GM19395 (cell line): ENCODE measurements at regions not wholly inside any gene's neighbourhood (a gene's known extent, or its start where the extent isn't known, plus 50 kb on each side); places are given as distances from the start of the nearest gene placed in this dataset.
"Not testable (repeated sequence)": the region's sequence is repeated elsewhere in the genome, so short reads cannot be mapped to it uniquely, and the experiment has no call there.

Experiments
- ATAC-seq: cut with Tn5 transposase; IDR thresholded peaks from one replicate; pipeline ENCODE4 v1.9.1; 2021; ENCODE audit warnings: mild to moderate bottlenecking, moderate library complexity; ENCODE audit not compliant: unreplicated experiment

GRCh38 chr12:4822572-4822971 is 87.1 kb upstream of the KCNA1 start:
- no peak for ATAC-seq

DNA sequence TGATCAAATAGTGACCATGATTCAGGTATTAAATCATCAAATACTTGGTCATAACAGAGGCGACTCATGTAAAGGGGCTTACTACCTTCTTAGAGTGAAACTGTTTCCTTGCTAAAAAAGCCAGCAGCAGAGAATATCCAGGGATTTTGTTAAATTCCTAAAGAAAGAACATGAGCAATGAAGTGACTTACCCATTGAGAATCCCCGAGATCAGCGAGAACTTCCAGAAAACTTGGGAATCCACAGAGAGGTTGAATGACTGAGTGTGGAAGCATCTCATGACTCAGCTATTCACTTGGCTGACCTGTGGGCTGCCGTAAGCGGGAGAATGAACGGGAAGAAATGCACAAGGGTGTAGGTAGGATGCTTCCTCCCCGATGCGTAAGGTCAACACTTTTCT is 85.3 kb upstream of the KCNA1 start:
- ATAC-seq = no peak

DNA sequence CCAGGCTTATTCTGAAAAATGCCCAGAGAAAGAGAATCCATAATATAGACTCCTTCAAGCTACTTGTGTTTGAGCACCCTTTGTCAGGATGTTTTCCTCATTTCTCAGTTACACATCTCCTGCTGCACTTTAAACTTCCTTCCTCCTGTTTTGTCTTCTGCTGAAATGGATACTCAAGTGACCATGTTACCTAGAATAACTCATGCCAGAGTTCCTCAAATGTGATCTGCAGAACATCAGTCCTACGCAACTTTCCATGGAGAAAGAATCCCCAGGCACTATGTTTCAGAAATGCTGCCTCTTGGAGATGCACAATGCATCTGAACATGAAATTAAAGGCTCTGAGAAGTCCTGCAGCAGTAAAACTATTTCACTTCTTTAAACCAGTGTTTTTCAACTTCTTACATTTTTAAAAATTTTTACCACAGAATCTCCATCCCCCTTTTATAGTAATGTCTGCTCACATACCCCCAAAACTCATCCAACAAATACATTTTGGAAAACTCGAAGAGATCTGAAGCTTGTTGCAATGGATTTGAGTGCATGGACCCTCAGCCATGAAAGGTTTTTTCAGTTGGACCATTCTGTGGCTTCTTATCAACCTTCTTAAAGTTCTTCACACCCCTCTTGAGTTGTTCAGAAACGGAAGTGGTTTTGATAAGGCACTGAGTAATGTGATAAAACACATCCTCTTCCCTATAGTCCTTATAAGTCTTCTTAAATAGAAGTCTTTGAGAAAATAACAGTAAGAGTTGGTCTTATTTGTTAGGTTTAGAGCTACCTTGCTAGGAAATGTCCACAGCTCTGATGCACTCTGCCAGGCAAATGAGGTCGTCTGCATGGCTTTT is 84.5 kb upstream of the KCNA1 start:
- ATAC-seq = no peak

GRCh38 chr12:4826909-4827308 is 82.8 kb upstream of the KCNA1 start:
- ATAC-seq = no peak

- no peak for ATAC-seq
Observed at GRCh38 chr12:4828176-4828575, 81.5 kb upstream of the KCNA1 start.

GRCh38 chr12:4829161-4829792 is 80.4 kb upstream of the KCNA1 start:
- peak; percentile 73 for ATAC-seq

- ATAC-seq = peak; percentile 35
Observed at GRCh38 chr12:4829793-4830162, 79.9 kb upstream of the KCNA1 start.

GRCh38 chr12:4830556-4831210 is 79.0 kb upstream of the KCNA1 start:
- no peak for ATAC-seq

GRCh38 chr12:4833053-4833452 is 76.7 kb upstream of the KCNA1 start:
- no peak for ATAC-seq

DNA sequence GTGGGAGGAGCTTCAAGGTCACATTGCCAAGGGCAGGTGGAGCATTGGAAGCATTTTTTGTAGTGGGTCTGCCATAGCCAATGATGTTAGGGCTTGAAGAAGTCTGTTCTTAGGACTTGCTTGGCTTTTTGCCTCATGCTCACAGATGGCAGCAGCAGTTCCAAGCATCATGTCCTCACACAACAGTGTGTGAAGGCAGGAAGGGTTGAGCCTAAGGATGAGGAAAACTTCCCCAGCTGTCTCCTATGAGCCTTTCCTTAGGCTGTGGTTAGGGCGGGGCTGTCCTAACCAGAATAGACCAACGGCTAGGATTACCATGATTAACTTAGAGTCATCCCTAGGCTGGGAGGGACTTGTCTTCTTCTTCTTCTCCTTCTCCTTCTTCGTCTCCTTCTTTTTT is 76.2 kb upstream of the KCNA1 start:
- ATAC-seq = no peak

- ATAC-seq = not testable (repeated sequence)
Observed at GRCh38 chr12:4842401-4842800, 67.3 kb upstream of the KCNA1 start.

DNA sequence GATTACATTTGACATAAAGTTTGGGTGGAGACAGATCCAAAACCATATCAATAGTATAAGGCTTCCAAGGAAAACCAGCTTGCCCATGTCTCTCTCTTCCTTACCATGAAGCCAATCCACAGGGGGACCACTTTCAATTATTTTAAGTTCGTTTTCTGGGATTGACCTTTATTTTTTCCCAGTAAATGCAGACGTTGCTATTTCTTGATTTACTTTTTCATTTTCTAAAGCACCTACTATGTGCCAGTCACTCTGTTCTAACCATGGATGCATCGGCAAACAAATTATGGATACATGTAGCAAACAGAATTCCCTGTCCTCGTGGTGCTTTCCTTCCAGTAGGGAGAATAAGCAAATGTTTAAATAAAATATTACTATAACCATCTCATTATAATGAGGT is 65.8 kb upstream of the KCNA1 start:
- no peak for ATAC-seq

DNA sequence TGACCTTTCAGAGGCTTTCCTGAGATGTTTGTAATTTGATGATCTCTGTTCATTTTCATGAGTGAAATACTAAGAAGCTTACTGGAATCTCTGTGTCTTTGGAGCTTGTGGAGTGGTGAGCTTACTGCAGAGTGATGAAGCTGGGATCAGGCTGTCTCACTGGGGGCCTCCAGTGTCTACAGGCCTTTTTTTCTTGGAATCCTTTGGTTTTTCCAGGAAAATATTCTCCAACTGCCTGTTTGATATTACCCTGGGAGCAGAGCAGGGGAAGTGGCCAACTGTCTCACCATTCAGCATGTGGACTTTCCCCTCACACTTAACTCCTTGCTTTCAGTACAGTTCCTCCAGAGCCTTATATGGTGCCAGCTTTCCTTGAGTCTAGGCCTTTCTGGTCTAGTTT is 62.0 kb upstream of the KCNA1 start:
- no peak for ATAC-seq

GRCh38 chr12:4849115-4849541 is 60.6 kb upstream of the KCNA1 start:
- ATAC-seq = no peak

GRCh38 chr12:4849795-4850345 is 59.8 kb upstream of the KCNA1 start:
- no peak for ATAC-seq

- ATAC-seq = no peak
Observed at GRCh38 chr12:4850857-4851380, 58.8 kb upstream of the KCNA1 start.

- ATAC-seq = no peak
Observed at GRCh38 chr12:4852308-4852707, 57.4 kb upstream of the KCNA1 start.

GRCh38 chr12:4852911-4853310 is 56.8 kb upstream of the KCNA1 start:
- ATAC-seq = no peak

GRCh38 chr12:4855121-4855924 is 54.4 kb upstream of the KCNA1 start:
- peak; percentile 67 for ATAC-seq

DNA sequence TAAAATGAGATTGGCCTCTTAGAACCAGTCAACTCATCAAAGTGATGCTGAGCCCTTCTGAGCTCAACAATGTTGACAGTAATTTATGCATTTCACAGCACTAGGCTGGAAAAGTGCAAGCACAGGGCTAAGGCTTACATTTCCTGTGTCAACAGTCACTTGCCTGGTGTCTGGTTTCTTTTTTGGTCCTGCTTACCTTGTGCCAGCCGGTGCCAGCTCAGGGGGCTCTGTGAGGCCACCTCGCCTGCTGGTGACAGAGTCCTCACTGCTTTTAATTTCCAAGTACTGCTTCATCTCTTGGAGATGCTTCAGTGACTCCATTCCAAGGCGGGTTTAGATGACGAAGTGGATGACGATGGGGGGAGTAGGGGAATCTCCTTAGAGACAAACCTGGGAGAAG is 53.1 kb upstream of the KCNA1 start:
- ATAC-seq = no peak
